22Rv1 (cell line): ENCODE measurements at regions not wholly inside any gene's neighbourhood (a gene's known extent, or its start where the extent isn't known, plus 50 kb on each side); places are given as distances from the start of the nearest gene placed in this dataset.

ENCODE experiments used
- H3K27ac ChIP-seq: fragments of 450-650 bp; 2 replicates; pipeline ENCODE4 v1.5.1; 2017
- CTCF ChIP-seq: fragments of 450-650 bp; IDR thresholded peaks from 2 replicates; pipeline ENCODE4 v1.5.1; 2017; ENCODE audit warnings: mild to moderate bottlenecking
- ZFX ChIP-seq: fragments of 450-650 bp; IDR thresholded peaks from 2 replicates; pipeline ENCODE4 v1.6.1; 2017; ENCODE audit warnings: antibody characterized with exemption, borderline replicate concordance

GRCh38 chr12:62986844-62987243 lies 51.9 kb upstream of the PPM1H start:
- no peak for TF ChIP-seq CTCF
- no peak for TF ChIP-seq ZFX
- H3K27ac ChIP-seq, result no peak overlapping the region
